HG02678 (cell line): ENCODE measurements at regions not wholly inside any gene's neighbourhood (a gene's known extent, or its start where the extent isn't known, plus 50 kb on each side); places are given as distances from the start of the nearest gene placed in this dataset.
"Not testable (repeated sequence)": the region's sequence is repeated elsewhere in the genome, so short reads cannot be mapped to it uniquely, and the experiment has no call there.

Experiments used
- ATAC-seq: cut with Tn5 transposase; IDR thresholded peaks from one replicate; pipeline ENCODE4 v1.9.1; 2021; ENCODE audit warnings: mild to moderate bottlenecking, moderate library complexity; ENCODE audit not compliant: unreplicated experiment

DNA sequence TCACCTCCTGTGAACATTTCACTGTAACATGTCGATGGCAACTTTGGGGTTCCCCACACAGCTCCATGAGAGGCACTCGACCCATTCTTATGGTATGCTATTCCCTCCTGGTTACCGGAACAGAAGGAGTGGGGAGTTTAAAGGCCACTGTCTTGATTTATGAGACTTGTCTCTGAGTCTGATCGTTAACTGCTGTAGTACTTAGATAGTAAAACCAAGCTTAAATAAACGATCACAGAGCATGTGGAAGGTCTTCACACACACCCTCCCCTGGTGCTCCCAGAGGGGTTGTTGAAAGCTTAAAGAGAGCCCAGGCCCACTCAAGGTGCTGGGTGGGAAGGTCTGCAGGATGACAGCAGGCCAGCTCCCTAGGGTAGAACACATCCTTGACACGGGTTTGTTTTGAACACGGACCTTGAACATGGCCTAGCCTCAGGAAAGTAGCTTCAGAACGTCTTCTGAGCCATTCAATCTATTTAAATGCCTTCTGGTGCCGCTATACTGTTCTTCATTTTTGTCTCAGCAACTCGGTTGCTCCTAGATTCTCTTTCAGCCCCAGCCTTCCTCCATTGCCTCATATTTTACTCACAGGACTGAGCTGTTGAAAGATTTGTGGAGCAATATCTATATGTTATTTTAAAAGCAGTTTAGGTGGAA is 335.3 kb downstream of the FGFR2 start:
- ATAC-seq = no peak

DNA sequence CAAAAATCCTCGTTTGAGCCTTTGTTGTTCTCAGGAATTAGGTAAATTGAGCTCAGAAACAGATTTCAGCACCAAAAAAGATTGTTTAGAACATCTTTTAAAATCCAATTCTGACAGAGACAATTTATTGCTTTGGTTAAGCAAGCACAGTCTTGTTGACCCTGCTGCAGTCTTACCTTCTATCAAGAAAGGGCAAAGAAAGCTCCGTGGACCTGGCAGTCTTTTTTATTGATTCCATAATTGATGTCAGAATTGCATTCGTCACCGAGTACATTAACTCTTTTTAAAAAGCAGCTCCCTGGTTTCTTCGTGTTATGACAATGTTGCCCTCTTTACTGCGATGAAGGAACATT is 334.8 kb downstream of the FGFR2 start:
- ATAC-seq = no peak

DNA sequence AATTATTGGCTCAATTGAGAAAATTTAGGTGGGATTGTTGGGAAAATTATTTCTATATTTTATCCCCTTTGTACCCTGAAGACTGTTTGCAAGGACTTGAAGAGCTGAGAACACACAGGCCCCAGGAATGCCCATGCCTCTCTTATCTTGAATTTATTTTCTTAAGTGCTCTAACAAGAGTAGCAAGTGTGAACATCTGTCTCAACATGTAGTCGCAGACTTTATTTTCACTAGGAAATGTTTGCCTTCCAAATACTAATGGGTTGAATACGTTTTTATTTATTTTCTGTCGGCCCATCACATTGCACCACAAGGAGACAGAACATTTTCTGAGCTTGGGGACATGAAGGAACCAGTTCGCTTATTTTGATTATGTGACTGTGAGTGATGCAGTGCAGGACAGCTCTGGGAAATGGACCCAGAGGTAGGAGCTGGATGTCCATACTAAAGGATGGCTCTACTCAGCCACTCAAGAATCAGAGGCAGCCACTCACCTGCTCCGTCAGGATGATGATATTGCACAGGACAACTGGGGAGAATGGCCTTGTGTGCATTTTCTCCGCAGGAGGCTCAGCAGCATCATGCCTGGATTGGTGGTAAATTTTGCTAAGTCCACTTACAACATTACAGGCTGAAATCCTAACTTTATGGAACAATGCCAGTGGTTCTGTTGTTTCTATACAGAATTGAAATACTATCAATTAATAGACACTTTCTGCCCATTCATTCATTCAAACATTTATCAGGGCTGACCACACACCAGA is 332.7 kb downstream of the FGFR2 start:
- ATAC-seq = no peak

DNA sequence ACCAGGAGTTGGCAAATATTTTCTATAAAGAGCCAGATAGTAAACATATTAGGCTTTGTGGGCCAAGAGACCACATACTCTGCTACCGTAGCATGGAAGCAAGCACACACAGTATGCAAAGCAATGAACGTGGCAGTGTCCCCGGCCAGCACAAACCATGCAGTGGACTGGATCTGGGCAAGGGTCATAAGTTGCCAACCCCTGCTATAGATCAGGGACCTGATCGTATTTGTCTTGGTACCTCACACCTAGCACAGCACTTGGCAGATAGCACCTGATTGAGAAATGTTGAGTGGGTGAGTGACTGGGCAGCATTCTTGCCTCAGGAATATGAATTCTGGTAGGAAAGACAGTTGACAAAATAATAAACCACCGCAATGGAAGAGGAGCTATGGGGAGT is 331.9 kb downstream of the FGFR2 start:
- no peak for ATAC-seq

DNA sequence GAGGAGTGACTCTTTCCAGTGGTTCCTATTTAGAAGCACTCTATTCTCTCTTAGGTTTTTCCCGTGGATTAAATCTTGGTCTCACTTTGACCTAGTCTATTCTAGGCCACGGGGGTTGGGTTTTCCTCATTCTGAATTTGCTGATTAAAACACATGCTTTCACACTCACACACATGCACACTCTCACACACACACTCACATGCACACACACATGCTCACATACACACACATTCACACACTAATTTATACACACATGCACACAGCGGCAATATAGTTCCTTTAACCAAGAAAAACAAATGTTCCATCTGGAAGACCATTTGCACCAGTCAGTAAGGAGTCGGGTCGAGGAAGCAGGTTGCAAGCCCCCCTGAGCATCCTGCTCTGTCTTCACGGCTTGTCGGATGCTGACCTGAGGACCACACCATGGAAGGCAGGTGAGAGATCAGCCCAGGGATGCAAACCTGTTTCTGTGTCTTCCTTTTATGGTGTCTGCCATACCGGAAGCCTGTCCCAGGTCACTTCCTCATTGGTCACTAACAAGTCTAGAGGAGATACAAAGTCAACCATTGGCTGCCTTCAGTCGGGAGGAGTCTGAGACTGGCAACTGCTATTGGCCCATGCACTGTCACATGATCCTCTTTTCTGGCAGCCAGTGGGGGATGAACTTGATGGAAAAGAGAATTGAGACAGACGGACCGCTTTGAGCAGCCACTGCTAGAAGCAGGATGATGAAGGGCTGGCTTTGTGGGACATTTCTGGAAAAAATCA is 330.8 kb downstream of the FGFR2 start:
- no peak for ATAC-seq

DNA sequence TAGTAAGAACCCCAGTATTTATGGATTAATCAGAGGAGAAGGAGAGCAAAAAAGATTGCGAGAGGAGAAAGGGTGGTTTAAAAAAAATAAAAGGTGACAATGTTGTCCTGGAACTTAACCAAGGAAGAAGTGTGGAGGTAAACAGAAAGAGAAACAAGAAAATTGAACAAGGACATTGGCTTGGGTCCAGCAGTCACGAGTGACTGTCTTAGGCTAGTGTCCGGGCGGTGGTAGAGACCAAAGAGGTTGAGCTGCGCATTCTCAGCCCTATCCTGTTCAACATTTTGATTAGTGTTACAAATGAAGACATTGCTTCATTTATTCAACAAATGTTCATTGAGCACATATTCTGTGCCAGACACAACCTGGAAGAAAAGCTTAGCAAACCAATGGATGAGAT is 329.9 kb downstream of the FGFR2 start:
- ATAC-seq = no peak

DNA sequence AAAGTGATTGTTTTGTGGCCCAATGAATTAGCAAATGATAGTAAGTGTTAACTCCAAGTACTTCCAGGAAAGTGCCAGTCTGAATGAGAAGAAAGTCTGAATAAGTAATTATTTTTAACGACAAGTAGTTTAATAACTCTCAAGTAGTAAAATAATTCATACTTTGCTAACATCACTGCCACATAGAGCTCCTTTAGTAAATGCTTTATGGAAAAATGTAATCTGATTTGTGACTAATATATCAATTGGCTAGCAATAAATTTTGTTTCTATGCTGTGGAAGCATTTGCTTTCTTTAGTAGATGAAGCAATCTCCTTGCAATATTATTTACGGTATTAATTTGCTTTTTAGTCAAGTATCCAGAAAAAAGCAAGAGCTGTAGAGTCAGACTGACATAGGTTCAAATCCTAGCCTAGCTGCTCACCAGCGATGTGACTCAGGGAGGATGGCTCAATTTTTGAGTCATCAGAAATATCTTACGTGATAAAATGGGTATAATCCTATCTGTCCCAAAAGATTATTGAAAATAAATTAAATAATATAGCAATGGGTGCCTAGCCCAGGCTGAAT is 329.3 kb downstream of the FGFR2 start:
- ATAC-seq = no peak

DNA sequence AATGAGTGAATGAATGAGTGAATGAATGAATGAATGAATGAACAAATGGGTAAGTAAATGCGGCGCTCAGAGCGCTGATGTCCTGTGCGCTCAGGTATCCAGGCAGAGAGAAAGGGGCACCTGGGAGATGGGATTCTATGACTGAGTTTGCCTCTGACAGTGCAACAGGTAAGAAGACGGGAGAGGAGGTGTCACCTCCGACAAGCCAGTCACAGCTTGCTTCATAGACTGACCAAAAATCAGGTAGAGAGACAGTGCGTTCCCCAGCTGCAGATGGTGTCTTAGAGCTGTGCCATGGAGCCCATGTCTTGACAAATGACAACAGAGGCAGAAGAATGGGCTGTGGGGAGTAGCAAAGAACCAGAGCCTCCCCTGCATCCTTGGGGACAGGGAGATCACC is 327.3 kb downstream of the FGFR2 start:
- ATAC-seq = no peak

DNA sequence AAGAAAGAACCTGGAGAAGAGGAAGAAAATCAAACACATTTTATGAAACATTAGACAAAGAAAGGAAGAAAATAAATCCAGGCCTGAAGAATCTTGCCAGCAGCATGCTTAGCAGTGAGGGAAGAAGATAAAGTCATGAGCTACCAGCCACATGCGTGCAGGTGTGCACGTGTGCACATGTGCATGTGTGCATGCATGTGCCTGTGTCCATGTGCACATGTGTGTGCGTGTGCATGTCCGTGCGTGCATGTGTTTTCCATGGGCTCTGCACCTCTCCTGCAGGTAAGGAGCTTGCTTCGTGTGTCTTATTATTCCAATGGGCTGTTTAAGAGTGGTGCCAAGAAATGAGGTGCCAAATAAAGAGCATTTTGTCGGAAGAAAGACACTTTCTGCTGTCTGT is 322.2 kb downstream of the FGFR2 start:
- no peak for ATAC-seq

DNA sequence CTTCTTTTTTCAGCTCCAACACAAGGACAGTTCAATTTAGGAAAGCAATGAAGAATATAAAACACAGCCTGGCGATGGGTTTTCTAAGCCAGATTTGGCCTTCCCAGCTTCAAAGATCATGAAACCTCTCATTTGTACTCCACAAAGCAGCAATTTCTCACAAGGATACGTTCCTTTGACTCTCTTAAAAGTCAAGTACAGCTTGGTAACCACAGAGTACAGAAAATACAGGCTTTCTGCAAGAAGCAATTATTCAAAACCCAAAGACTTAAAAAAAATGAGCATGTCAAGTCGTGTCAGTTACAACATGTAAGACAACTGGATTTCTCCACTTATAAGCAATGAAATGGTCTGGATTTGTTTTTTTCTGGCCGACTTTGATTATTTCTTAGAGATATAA is 321.4 kb downstream of the FGFR2 start:
- ATAC-seq = no peak

DNA sequence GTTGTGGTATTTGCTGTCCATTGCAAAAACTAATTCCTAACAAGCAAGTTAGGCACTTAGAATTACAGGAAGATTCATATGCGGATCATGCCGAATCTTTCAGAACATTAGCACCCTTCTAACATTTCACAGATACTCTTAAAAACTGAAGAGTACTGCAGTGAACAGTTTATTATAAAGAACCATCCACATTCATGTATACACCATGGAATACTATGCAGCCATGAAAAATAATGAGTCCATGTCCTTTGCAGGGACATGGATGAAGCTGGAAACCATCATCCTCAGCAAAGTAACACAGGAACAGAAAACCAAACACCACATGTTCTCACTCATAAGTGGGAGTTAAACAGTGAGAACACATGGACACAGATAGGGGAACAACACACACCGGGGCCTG is 319.9 kb downstream of the FGFR2 start:
- not testable (repeated sequence) for ATAC-seq

DNA sequence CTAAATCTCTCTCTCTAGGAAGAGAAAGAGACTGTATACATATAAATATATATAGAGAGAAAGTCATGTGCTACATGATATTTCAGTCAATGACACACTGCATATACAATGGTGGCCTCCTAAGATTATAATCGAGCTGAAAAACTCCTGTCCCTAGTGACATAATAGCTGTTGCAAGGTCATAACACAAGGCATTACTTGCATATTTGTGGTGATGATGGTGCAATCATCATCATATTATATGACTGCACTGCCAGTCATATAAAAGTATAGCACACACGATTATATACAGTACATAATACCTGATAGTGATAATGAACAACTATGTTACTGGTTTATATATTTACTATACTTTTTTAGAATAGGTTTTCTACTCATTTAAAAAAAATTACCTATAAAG is 316.7 kb downstream of the FGFR2 start:
- no peak for ATAC-seq

DNA sequence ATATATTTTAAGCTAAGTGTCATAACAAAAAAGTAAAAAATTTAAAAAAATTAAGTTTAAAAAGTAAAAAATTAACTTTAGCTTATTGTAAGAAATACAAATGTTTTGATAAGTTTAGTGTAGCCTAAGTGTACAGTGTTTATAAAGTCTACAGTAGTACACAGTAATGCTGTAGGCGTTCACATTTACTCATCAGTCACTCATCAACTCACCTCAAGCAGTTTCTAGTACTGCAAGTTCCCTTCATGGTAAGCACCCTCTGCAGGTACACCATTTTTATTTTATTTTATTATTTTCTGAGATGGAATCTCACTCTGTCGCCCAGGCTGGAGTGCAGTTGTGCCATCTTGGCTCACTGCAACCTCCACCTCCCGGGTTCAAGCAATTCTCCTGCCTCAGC is 316.0 kb downstream of the FGFR2 start:
- ATAC-seq = no peak

DNA sequence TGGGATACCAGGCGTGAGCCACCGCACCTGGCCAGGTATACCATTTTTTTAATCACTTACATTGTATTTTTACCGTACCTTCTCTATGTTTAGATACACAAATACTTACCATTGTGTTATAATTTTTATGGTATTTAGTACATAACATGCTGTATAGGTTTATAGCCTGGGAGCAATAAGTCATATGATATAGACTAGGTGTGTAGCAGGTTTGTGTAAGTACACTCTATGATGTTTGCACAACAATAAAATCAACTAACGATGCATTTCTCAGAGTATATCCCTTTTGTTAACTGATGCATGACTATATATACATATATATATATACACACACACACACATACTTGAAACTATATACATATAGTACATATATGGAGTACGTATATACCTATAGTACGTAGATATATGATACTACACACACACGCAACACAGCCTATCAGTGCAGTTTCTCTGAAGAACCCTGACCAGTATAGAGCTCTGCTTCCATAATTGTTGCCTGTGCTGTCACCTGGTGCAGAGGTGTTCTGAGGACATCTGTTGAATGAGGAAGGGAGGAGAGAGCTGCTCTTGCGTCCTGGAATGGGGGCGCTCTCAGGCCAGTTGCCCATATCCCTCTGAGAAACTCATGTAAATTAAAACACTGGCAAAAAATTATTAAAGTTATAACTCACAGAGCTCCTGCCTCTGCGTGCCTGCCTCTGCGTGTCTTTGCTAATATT is 315.3 kb downstream of the FGFR2 start:
- no peak for ATAC-seq

DNA sequence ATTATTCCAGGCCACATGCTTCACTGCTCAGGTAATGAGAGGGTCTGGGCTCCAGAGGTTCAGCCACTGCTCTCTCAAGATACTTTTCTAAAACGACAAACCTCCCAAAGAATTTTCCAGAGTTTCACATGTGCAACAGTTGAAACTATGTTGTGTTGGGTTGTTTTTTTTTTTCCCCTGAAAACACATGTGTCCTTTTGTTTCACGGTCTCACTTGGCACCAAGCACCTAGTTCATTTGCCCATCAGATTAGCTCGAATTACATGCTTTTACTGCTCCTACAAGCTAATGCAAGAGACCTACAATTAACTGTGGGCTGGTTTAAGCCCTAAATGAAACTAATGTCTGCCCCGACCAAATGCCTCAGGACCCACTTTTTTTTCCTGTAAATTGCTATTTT is 313.3 kb downstream of the FGFR2 start:
- no peak for ATAC-seq

DNA sequence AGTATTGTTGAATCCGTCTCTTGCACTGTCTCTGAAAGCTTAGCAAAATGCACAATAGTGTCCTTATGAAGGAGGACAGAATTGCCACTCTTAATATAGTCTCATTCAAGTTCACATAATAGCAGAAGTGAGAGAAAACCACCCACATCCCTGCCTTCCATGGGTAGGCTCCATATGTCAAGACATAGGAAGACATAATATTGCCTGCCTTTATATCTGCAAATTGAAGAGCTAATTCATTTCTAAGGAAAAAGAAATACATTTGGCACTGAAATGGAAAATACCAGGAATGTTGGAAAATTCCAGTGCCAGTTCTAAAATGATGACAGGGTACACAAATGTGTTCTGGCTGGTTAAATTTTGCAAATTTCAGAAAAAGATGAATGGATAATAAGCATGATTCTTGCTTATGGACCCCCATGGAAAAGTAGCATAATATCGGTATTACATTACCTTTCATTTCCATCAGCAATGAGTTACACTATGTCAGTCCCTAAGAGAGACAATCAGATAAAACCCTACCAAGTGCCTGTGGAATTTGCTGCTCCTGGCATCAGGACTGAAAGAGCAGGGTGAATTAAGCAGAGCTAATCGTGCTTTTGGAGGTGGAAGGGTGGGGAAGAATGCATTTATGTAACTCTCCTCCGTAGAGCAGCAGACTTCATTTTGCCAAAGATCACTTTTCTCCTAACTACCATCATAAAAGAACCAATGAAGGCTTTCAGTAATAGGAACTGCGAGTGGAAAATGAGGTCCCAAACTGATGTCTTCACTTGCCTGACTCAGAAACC is 312.6 kb downstream of the FGFR2 start:
- ATAC-seq = no peak

DNA sequence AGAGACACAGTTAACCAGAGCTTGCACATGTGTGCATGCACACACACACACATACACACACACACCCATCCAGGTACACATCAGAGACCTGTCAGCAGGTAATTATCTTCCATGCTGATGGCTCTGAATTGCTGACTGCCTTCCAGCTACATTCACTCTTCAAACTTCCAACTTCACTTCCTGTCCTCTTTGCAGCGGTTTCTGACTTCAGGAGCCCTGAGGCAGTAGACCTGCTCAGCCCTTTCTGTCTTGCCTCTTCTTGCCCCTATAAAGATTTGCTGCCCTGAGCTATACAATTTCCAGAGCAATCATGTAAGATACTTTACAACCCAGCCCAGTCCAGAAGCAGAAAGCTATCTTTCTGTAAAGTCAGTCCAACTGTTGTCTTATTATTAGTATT is 310.2 kb downstream of the FGFR2 start:
- no peak for ATAC-seq

DNA sequence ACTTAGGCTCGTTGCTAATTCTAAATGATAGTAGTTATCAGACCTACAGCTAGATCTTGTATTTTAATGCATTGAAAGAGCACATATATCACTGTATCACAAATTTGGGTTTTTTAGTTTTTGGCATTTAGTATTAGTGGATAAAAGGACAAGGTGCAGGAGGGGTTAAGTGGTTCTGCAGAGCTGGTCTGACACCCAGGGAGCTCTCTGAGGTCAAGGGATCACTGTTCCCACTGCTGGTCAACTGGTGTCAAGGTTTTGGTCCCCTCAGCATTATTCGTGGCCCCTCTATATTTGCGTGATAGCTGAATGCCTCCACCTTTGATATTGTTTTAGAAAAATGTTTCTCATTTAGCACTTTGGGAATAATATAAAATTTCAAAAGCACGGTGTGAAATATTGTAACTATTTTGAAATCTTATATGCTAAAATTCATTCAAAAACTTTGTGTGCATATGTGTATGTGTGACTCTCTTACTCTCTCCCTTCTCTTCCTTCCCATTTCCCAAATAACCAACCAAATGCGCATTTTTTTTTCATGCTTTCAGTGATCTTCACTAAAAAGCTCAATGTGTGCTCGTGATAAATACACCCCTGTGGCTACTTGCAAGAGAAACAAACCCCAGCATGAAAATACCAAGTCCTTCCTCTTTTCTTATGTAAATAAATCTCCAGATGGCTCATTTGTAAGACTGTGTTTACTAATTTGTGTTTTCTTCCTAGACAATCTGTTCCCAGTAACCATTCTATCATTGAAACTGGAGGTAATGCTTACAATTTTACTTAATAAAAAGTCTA is 309.2 kb downstream of the FGFR2 start:
- no peak for ATAC-seq

DNA sequence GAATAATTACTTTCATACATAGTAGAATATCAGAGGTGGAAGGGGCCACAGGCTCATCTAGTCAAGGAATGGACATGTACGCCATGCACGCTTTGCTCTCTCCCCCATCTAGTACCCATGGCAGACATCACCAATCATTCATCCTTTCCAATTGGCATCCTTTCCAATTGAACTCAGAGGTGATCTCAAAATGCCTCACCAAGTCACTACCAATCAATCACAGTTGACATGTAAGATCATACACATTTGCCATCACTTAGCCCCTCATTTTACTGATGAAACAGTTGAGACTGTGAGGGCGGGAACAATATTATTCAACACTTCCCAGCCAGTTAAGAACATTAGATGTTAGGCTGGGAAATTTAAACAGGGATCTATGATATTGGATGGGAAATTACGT is 308.4 kb downstream of the FGFR2 start:
- no peak for ATAC-seq

DNA sequence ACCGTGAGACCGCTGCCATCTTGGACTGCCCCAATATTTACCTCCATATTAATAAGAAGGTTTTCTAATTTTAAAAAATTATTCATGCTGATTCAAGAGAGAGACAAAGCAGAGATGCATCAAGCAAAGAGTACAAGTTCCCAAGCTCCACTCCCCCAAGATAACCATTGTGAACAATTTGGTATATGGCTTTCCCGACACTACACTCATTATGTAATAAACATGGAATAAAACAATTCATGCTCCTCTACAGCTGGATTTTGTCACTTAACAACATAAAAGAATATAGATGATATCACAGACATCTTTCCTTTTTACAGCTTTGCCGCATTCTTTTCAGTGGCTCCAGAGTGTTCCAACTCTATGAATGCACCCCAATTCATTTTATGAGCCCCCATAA is 307.6 kb downstream of the FGFR2 start:
- ATAC-seq = no peak
